ENCODE measurements at regions not wholly inside any gene's neighbourhood (a gene's known extent, or its start where the extent isn't known, plus 50 kb on each side); places are given as distances from the start of the nearest gene placed in this dataset.

DNA sequence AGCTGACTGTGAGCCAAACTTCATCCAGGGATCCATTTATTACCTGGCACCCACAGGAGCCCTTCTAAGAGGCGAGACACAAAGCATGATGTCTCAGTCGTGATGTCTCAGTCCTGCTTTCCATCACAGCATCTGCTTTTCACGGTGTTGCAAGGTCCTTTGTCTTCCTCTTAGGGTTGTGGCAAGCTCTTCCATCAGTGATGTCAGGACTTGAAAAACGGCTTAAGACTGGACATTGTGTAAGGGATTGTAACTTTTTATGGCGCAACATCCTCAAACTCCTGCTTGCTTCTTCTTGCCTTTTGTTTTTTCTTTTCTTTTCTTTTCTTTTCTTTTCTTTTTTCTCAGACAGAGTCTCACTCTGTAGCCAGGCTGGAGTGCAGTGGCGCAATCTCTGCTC lies 586.5 kb upstream of the TMEM132C start:
- no peak for DNase-seq (ENCODE audit: low read depth)

DNA sequence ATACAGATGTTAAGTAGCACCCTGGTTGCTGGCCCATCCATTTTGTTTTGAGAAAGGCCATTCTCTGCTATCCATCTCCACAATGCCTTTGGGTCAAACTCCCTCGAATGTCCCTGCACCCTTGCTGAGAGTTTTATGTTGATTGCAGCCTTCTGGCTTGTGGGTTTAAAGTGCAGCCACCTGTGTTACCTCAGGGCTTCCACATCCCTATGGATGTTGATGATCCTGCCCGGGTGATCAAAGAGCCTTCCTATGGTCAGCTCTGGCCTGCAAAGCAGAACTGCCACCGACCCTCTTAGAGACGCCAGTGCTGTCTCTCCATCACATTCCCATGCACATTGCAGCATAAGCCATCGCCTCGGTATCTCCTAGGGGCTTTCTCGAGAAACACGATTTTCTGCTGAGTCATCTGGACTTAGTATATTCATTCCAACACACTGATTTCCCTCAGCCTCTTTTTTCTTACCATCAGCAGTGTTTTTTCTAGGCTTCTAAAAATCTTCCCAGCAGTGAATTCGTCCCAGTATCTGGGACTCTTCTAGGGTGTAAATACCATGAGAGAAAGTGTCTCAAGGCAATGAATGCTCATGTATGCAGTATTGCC lies 585.7 kb upstream of the TMEM132C start:
- no peak for DNase-seq (ENCODE audit: low read depth)

DNA sequence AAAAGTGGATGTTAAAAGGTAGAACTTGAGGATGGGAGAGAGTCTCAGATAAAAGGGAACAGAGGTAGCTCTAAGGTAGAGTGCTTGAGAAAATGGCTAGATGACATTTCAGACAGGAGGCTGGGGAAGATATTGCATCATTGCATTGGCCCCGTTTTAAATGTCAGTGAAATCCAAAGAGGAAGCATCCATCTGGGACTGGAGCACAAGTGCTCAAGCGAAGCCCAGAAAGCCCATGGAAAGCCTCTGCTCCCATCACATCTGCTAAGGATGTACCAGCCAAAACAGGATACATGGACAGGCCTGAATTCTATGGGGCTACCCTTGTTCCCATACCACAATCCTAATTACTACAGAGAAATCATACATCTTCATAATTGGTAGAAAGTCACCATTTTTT lies 581.5 kb upstream of the TMEM132C start:
- no peak for DNase-seq (ENCODE audit: low read depth)

DNA sequence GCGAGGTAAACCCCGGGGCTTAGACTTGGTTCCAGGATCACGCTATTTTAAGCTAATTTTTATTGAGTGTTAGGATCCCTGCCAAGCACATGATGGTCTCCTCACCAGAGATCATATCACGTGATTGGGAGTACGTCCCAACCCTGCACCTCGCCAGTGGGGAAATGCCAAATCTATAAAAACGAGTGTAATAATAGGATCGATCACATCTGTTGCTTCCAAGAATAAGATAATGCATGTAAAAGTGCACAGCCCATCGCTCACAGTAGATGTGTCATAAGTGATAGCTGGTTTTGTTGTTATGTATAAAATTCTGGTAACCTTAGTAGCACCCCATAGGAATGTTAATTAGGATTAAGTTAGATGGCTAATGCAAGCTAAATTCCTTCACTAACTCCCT lies 581.0 kb upstream of the TMEM132C start:
- DNase-seq (ENCODE audit: low read depth) = no peak

GRCh38 chr12:127687181-127687580 lies 579.8 kb upstream of the TMEM132C start:
- DNase-seq (ENCODE audit: low read depth) = no peak

DNA sequence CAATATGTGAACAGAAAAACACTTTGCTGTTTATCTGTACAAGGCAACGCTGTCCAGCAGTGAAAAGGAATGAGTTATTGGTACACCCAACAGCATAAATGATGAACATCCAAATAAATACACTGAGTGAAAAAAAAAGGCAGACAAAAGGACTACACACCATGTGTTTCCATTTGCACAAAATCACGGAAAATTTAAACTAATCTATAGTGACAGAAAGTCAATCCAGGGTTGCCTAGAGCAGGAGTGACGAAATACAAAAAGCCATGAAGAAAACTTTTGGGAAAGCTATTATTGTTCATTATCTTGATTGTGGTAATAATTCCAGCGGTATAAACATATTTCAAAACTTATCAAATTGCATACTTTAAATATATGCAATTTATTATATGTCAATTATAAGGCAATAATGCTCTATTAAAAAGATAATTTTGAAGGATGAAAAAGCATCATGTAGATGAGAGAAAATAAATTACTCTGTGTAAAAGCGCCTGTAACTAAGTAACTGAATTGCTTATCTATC lies 578.0 kb upstream of the TMEM132C start:
- no peak for DNase-seq (ENCODE audit: low read depth)

DNA sequence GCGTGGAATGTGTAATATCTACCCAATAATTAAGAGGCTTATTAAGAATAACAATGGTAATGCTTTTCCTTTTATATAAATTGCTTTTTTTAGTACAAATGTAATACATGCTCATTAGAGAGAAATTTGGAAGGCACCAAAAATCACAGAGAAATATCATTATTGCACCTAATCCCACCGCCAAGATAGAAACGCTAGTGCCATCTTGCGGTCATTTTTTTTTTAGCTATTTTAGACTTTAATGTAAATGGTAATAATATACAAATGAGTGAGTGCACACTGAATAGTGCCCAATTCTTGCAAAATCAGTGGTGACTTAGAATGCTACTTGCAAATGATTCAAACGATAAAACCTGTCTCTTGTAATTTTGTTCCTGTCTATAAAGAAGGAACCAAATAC lies 576.8 kb upstream of the TMEM132C start:
- DNase-seq (ENCODE audit: low read depth) = no peak

- no peak for DNase-seq (ENCODE audit: low read depth)
These were observed 570.0 kb upstream of the TMEM132C start for GRCh38 chr12:127696963-127697362.

GRCh38 chr12:127703026-127703425 lies 563.9 kb upstream of the TMEM132C start:
- no peak for DNase-seq (ENCODE audit: low read depth)

DNA sequence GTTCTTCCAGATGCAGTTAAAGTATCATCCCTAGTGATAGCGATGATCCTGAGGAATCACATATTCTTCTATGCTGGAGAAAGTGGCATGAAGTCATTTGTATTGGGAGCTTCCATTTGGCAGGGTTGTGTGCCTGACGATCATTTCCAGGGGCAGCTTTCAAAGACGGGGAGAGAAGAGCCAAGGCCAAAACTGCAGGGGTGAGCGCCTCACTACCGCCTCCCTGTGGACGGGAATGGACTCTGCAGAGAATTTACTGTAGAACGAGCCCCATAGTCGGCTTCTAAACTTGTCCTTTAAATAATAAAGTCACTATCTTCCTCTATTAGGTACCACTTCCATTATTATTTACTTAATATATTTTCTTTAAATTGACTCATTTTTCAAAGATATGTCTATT lies 555.9 kb upstream of the TMEM132C start:
- no peak for DNase-seq (ENCODE audit: low read depth)

GRCh38 chr12:127712561-127712960 lies 554.4 kb upstream of the TMEM132C start:
- DNase-seq (ENCODE audit: low read depth) = no peak

GRCh38 chr12:127716166-127716565 lies 550.8 kb upstream of the TMEM132C start:
- no peak for DNase-seq (ENCODE audit: low read depth)

- DNase-seq (ENCODE audit: low read depth) = no peak
These were observed 549.7 kb upstream of the TMEM132C start for GRCh38 chr12:127717278-127717677.

GRCh38 chr12:127720334-127720733 lies 546.6 kb upstream of the TMEM132C start:
- no peak for DNase-seq (ENCODE audit: low read depth)

GRCh38 chr12:127722611-127723010 lies 544.4 kb upstream of the TMEM132C start:
- no peak for DNase-seq (ENCODE audit: low read depth)

DNA sequence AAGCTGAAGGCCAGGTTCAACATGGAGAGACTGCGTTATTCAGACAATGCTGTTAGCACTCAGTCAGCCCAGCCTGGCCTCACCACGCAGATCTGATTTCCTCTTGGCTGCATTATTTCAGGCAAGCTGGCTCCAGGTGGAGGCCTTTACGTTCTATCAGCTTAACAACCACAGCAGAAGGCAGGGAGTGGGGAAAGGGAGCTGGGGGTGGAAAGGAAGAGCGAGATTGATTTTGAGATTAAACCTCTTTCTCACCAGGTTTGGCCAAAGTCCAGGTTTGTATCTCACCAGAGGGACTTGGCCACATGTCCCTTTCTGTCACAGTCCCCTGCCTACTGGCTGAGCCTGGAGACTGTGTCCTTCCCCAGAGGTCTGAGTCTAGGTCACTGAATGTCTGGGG lies 543.7 kb upstream of the TMEM132C start:
- DNase-seq (ENCODE audit: low read depth) = no peak

- DNase-seq (ENCODE audit: low read depth) = no peak
These were observed 540.2 kb upstream of the TMEM132C start for GRCh38 chr12:127726671-127727315.

DNA sequence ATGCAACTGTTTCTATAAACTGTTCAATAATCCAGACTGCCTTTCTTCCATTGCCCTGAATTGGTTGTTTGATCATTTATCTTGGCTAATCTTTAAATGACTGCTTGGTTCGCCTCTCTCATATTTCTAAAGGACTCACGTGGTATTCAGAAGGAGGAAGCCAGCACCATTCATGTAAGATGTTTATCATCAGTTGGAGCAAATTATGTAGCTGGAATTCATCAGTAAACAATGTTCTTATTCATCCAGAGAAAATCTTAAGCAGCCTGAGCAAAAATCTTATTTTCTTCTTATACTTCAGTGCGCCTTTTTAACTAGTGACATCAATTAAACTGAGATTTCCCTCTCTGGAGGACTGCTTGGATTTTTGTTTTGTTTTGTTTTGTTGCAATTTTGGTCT lies 538.7 kb upstream of the TMEM132C start:
- DNase-seq (ENCODE audit: low read depth) = no peak

- DNase-seq (ENCODE audit: low read depth) = no peak
These were observed 538.2 kb upstream of the TMEM132C start for GRCh38 chr12:127728729-127729128.

DNA sequence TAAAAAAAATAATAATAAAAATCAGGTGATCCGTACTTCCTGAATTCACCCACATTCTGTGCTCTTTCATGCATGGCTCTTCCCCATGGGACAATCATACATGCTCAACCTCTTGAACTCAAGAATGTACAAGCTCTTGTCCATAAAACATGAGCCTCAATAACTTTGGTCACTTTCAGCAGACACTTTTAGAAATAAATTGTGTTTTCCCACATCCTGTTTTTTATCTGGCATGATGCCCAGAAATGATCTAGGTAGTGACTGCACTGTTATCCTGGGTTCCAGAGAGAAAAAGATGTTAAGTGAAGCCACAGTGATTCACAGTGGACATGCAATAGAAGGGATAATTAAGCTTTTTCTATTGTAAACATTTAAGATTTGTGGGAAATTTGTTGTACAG lies 537.6 kb upstream of the TMEM132C start:
- no peak for DNase-seq (ENCODE audit: low read depth)

- no peak for DNase-seq (ENCODE audit: low read depth)
These were observed 535.3 kb upstream of the TMEM132C start for GRCh38 chr12:127731657-127732056.

- DNase-seq (ENCODE audit: low read depth) = no peak
These were observed 524.7 kb upstream of the TMEM132C start for GRCh38 chr12:127742231-127742630.

GRCh38 chr12:127745469-127746212 lies 521.3 kb upstream of the TMEM132C start:
- DNase-seq (ENCODE audit: low read depth) = no peak

All from GM04504 (cell line).